VCaP (cell line): ENCODE measurements at regions not wholly inside any gene's neighbourhood (a gene's known extent, or its start where the extent isn't known, plus 50 kb on each side); places are given as distances from the start of the nearest gene placed in this dataset.
"Not testable (repeated sequence)": the region's sequence is repeated elsewhere in the genome, so short reads cannot be mapped to it uniquely, and the experiment has no call there.

Experiments
- H3K27ac ChIP-seq: fragments of 450-650 bp; 2 replicates; pipeline ENCODE4 v1.5.1; 2017
- TF ChIP-seq, protein P1 (sequence below): fragments of 450-650 bp; conservative IDR thresholded peaks from 2 replicates; pipeline ENCODE4 v1.5.1; 2017; ENCODE audit warnings: mild to moderate bottlenecking, moderate library complexity

DNA sequence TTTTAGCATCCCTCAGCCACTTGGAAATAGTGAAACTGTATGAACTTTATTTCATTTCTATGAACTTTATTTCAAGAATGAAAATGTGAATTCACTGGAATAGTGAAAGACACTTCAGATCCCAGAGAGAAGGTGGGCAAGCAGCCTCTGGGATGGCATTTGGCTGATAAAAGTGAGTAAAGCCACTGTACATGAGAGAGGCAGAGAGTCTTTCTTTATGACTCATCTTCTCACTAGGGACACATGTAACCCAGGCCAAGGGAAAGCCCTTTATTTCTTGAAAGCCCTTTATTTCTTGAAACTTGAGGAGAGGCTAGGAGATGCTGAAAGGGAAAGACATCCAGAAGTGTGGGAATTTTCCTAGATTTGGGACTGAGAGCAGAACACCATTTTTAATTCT, 148.9 kb upstream of the SMIM30 start:
- no peak overlapping the region for H3K27ac ChIP-seq

DNA sequence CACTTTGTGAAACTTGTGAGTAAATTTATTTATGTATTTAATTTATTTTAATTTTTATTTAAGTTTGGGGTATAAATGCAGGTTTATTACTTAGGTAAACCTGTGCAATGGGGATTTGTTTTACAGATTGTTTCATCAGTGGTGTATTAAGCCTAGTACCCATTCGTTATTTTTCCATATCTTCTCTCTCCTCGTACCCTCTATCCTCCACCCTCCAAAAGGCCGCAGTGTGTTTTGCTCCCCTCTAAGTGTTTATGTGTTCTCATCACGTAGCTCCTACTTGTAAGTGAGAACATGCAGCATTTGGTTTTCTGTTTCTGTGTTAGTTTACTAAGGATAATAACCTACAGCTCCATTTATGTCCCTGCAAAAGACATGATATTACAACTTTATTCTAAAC, 145.4 kb upstream of the SMIM30 start:
- H3K27ac ChIP-seq, result no peak overlapping the region
- TF ChIP-seq, protein P1, sequence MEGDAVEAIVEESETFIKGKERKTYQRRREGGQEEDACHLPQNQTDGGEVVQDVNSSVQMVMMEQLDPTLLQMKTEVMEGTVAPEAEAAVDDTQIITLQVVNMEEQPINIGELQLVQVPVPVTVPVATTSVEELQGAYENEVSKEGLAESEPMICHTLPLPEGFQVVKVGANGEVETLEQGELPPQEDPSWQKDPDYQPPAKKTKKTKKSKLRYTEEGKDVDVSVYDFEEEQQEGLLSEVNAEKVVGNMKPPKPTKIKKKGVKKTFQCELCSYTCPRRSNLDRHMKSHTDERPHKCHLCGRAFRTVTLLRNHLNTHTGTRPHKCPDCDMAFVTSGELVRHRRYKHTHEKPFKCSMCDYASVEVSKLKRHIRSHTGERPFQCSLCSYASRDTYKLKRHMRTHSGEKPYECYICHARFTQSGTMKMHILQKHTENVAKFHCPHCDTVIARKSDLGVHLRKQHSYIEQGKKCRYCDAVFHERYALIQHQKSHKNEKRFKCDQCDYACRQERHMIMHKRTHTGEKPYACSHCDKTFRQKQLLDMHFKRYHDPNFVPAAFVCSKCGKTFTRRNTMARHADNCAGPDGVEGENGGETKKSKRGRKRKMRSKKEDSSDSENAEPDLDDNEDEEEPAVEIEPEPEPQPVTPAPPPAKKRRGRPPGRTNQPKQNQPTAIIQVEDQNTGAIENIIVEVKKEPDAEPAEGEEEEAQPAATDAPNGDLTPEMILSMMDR, result no peak

More for the DNA sequence above, 148.9 kb upstream of the SMIM30 start:
- TF ChIP-seq, protein P1, result no peak

DNA sequence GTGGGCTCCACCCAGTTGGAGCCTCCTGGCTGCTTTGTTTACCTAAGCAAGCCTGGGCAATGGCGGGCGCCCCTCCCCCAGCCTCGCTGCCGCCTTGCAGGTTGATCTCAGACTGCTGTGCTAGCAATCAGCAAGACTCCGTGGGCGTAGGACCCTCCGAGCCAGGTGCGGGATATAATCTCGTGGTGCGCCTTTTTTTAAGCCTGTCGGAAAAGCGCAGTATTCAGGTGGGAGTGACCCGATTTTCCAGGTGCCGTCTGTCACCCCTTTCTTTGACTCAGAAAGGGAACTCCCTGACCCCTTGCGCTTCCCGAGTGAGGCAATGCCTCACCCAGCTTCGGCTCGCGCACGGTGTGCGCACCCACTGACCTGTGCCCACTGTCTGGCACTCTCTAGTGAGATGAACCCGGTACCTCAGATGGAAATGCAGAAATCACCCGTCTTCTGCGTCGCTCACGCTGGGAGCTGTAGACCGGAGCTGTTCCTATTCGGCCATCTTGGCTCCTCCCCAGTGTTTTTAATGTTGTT, 144.9 kb upstream of the SMIM30 start:
- H3K27ac ChIP-seq, result not testable (repeated sequence)

DNA sequence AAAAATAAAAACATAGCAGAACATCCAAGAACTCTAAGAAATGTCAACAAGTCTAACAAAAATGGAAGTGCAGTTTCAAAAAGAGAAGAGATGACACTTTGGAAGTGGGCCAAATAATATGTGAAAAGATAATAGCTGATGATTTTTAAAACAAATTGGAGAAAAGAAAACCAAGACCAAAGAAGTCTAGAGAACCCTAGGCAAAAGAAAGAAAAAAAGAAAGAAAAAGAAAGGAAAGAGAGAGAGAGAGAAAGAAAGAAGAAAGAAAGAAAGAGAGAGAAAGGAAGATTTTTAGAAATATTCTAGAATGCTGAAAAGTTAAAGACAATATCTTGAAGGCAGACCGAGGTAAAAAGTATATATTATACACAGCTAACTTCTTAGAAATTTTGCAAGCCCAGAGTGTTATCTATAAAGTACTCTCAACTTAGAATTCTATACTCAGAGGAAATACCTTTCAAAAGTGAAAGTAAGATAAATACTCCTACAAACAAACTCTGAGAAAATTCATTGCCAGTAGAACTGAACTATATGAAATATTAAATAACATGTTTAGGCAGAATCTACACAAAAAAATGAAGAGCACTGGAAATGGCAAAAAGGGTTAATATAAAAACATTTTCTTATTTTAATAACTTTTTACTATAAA, 138.7 kb upstream of the SMIM30 start:
- TF ChIP-seq, protein P1, result no peak
- H3K27ac ChIP-seq, result no peak overlapping the region

DNA sequence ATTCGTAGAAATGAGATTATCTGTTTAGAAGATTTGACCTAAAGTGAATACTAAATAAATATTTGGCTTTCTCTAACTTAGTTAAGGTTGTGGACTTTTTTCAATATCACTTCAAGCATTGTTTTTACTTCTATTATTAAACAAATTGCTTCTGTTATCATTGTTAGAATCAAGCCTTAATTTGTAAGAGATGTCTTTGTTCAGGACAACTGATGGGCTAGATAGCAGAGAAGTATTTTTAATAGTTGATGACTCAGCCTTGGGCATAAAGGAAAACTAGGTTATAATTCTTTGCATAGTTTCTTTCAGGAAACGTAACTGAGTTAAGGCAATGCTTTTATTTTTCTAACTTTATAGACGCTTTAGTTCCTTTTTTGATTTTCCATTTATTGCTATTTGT, 128.8 kb upstream of the SMIM30 start:
- TF ChIP-seq, protein P1, result no peak
- H3K27ac ChIP-seq, result no peak overlapping the region

DNA sequence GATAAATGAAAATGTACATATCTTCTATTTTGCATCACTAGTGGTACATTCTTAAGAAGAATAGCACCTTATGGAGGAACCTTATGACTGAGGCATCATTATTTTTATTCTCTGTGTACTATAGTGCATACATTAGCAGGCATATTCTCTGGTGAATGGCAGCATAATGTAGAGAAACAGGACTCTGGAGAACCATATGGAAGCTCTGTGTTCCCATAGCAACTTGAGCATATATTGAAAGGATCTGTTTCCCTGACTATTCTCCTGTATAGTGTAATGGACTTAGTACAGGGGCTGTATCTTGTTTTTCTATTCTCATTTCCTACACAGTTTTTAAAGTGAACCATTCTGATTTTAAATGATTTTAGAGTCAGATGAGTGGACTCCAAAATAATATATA, 128.4 kb upstream of the SMIM30 start:
- TF ChIP-seq, protein P1, result no peak
- no peak overlapping the region for H3K27ac ChIP-seq

DNA sequence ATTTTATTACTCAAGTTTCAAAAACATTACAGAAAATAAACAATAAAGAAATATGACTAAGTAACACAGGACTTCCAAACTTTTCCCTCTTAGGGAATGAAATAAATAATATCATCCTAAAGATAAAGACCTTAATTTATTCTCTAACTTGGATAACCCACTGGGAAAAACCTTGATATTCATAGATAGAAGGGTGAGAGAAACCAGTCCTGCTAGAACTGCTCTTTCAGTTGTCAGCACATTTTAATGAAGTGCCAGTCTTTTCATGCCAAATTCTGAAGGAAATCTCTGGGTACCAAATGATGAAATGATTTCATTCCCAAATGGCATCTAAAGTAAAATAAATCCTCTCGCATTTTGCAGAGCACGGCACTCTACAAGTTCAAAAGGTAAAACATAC, 114.5 kb upstream of the SMIM30 start:
- TF ChIP-seq, protein P1, result no peak
- H3K27ac ChIP-seq, result no peak overlapping the region

DNA sequence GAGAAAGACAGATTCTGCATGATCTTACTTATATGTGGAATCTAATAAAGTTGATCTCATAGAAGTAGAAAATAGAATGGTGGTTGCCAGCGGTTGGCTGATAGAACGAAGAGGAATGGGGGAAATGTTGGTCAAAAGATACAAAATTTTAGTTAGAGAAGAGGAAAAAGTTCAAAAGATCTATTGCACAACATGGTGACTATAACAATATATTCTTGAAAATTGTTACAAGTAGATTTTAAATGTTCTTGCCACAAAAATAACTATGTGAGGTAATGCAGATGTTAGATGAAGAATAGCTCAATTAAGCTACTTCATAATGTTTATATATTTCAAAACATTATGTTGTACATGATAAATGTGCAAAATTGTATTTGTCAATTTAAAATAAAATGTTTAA, 112.3 kb upstream of the SMIM30 start:
- no peak overlapping the region for H3K27ac ChIP-seq
- TF ChIP-seq, protein P1, result no peak
